ENCODE measurements at regions not wholly inside any gene's neighbourhood (a gene's known extent, or its start where the extent isn't known, plus 50 kb on each side); places are given as distances from the start of the nearest gene placed in this dataset.

DNA sequence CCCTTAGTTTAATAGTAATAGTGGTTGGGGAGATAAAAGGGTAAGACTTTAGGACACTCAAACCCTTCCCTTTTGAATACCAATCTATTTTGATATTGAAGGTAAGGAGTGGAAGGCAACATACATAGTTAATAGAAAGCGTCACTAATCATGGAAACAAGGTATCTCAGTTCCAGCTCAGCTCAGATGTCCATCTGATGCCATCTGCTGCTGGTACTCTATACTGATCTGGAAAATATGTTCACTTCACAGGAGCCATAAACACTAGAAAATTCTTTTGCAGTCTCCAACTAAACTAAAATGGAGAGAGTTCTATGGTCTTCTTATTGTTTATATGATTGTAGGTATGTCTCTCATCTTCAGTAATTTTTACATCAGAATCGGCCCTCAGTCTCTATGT, 1777.1 kb downstream of the OTOL1 start:
- TF ChIP-seq, protein P1, sequence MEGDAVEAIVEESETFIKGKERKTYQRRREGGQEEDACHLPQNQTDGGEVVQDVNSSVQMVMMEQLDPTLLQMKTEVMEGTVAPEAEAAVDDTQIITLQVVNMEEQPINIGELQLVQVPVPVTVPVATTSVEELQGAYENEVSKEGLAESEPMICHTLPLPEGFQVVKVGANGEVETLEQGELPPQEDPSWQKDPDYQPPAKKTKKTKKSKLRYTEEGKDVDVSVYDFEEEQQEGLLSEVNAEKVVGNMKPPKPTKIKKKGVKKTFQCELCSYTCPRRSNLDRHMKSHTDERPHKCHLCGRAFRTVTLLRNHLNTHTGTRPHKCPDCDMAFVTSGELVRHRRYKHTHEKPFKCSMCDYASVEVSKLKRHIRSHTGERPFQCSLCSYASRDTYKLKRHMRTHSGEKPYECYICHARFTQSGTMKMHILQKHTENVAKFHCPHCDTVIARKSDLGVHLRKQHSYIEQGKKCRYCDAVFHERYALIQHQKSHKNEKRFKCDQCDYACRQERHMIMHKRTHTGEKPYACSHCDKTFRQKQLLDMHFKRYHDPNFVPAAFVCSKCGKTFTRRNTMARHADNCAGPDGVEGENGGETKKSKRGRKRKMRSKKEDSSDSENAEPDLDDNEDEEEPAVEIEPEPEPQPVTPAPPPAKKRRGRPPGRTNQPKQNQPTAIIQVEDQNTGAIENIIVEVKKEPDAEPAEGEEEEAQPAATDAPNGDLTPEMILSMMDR (IDR thresholded peaks at IDR 0.05; ENCODE audit: low read depth, low read length) = no peak
- DNase-seq (ENCODE audit: extremely low read depth, low read depth) = no peak

DNA sequence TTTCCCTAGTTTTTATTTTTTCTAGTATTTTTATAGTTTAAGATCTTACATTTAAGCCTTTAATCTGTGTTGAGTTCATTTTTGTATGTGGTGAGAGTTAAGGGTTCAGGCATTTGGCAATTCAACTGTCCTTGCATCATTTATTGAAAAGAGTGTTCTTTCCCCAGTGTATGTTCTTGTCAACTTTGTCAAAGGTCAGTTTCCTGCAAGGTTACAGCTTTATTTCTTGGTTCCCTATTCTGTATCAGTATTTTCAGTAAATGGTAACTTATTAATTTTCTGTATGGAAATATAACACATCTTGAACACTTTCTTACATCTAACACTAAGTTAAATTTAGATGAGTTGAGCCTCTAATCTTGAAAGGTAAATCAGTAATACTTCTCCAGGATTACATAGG, 1770.1 kb downstream of the OTOL1 start:
- TF ChIP-seq, protein P1 (IDR thresholded peaks at IDR 0.05; ENCODE audit: low read depth, low read length) = no peak
- DNase-seq (ENCODE audit: extremely low read depth, low read depth) = no peak

DNA sequence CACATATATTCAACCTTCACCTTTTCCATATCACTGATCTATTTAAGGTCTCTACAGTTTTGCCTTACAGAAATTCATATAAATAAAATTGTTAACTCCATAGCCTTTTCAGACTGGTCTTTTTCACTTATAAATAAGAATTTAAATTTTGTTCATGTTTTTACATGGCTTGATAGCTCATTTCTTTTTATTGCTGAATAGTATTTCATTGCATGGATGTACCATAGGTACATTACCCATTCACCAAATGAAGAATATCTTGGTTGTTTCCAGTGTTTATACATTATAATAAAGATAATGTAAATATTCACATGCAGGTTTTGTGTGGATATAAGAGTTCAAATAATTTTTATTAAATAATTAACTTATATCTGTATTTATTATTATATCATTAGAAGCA, 1765.0 kb downstream of the OTOL1 start:
- DNase-seq (ENCODE audit: extremely low read depth, low read depth) = no peak
- TF ChIP-seq, protein P1 (IDR thresholded peaks at IDR 0.05; ENCODE audit: low read depth, low read length) = no peak

DNA sequence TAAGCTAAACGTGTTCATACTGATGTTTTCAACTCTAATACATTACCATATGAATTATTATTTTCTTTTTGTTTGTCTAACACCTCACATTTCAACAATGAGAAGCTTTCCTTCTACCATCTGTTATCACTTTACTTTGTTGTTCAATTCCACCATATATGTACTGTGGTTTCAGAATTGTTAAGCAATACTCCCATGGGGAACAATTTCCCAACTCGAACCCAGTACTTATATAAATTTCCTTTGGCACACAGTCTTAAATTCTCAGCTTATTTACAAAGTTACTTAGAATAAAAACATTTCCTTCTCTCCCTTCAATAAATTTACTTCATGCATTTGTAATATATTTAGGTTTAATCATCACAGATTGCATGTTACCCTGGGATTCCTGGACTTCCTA, 1764.4 kb downstream of the OTOL1 start:
- no peak for DNase-seq (ENCODE audit: extremely low read depth, low read depth)
- TF ChIP-seq, protein P1 (IDR thresholded peaks at IDR 0.05; ENCODE audit: low read depth, low read length) = no peak

DNA sequence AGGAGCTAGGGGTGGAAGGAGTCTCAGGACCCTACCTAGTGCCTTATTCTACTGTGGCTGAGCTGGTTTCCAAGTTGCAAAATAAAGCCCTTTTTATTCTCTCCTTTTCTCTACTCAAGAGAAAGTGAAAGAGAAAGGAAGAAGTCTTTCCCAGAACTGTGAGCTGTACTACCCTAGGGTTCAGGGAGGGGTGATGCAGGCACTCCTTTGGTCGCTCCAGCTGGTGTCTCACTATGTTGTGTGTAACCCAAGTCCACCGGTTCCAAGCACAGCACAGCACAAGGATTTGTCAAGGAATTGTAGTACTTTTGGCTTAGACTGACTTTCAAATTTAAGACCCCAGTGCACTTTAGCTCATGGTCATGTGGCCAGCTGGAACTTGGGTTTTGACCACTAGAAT, 1721.7 kb downstream of the OTOL1 start:
- DNase-seq (ENCODE audit: extremely low read depth, low read depth) = no peak
- TF ChIP-seq, protein P1 (IDR thresholded peaks at IDR 0.05; ENCODE audit: low read depth, low read length) = no peak

DNA sequence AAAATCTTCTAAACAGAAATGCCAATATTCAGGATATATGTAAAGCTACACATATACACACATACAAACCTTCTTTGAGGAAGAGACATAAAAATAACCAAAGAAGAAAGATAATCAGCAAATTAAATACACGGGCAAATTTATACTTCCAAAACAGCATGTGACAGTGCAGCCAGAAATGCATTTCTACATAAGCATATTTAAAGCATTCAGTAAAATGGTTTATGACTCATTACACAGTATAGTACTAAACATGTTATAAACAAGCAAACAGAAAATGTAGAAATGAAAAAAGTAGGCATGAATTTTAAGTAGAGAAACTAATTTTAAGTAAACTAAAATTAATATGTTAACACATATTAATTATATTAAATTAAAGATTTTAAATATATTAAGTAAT, 1717.2 kb downstream of the OTOL1 start:
- no peak for DNase-seq (ENCODE audit: extremely low read depth, low read depth)
- TF ChIP-seq, protein P1 (IDR thresholded peaks at IDR 0.05; ENCODE audit: low read depth, low read length) = no peak

DNA sequence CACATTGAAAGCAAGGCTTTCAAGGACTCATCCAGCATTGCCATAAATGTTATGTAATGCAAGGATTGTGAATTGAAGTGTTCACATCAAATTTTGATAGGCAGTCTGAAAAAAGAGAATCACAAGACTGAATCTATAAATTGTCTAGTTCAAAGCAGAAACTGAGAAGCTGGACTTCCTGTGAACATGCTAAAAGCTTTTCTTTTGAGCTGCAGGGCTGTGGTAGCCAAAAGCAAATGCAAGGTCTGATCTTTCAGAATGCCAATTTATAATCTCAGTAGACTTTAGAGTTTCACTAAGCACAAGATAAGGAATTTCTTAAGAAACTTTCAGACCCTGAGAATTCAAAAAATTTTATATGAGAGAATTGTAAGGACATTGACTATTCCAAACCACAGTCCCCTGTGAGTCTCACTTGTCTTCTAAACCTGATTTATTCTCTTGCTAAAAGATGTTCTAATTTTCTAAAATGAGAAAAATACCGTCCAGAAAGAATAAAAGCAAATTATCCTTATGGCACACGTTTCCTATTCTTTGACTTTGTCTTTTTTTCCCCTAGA, 1700.3 kb downstream of the OTOL1 start:
- no peak for DNase-seq (ENCODE audit: extremely low read depth, low read depth)

More for the DNA sequence above, 1700.3 kb downstream of the OTOL1 start:
- TF ChIP-seq, protein P1 (IDR thresholded peaks at IDR 0.05; ENCODE audit: low read depth, low read length) = no peak

All from AG09319 (cell line).